ENCODE measurements at regions not wholly inside any gene's neighbourhood (a gene's known extent, or its start where the extent isn't known, plus 50 kb on each side); places are given as distances from the start of the nearest gene placed in this dataset.
"Not testable (repeated sequence)": the region's sequence is repeated elsewhere in the genome, so short reads cannot be mapped to it uniquely, and the experiment has no call there.

GRCh38 chr3:102688556-102688930, 253.7 kb downstream of the ZPLD1 start:
- FAIRE-seq, result no peak

GRCh38 chr3:102691507-102691906, 256.7 kb downstream of the ZPLD1 start:
- FAIRE-seq, result no peak

- FAIRE-seq, result no peak
These were observed 264.4 kb downstream of the ZPLD1 start for GRCh38 chr3:102699104-102699818.

- FAIRE-seq, result no peak
These were observed 265.0 kb downstream of the ZPLD1 start for GRCh38 chr3:102699819-102700140.

GRCh38 chr3:102712896-102713295, 278.1 kb downstream of the ZPLD1 start:
- no peak for FAIRE-seq

GRCh38 chr3:102714567-102714966, 279.8 kb downstream of the ZPLD1 start:
- no peak for FAIRE-seq

GRCh38 chr3:102715030-102715697, 280.3 kb downstream of the ZPLD1 start:
- no peak for FAIRE-seq

GRCh38 chr3:102718651-102719050, 283.8 kb downstream of the ZPLD1 start:
- no peak for FAIRE-seq

- no peak for FAIRE-seq
These were observed 287.5 kb downstream of the ZPLD1 start for GRCh38 chr3:102722317-102722716.

- FAIRE-seq, result no peak
These were observed 292.5 kb downstream of the ZPLD1 start for GRCh38 chr3:102727340-102727739.

- not testable (repeated sequence) for FAIRE-seq
These were observed 297.8 kb downstream of the ZPLD1 start for GRCh38 chr3:102732581-102732980.

GRCh38 chr3:102733791-102734563, 299.2 kb downstream of the ZPLD1 start:
- no peak for FAIRE-seq

GRCh38 chr3:102735311-102735710, 300.5 kb downstream of the ZPLD1 start:
- no peak for FAIRE-seq

GRCh38 chr3:102736288-102736974, 301.6 kb downstream of the ZPLD1 start:
- no peak for FAIRE-seq

GRCh38 chr3:102736975-102737304, 302.1 kb downstream of the ZPLD1 start:
- FAIRE-seq, result no peak

GRCh38 chr3:102737353-102737752, 302.5 kb downstream of the ZPLD1 start:
- FAIRE-seq, result no peak

GRCh38 chr3:102741105-102741504, 306.3 kb downstream of the ZPLD1 start:
- no peak for FAIRE-seq

- no peak for FAIRE-seq
These were observed 306.9 kb downstream of the ZPLD1 start for GRCh38 chr3:102741694-102742093.

GRCh38 chr3:102745881-102746280, 311.1 kb downstream of the ZPLD1 start:
- no peak for FAIRE-seq

GRCh38 chr3:102747611-102748010, 312.8 kb downstream of the ZPLD1 start:
- FAIRE-seq, result no peak

GRCh38 chr3:102748646-102749045, 313.8 kb downstream of the ZPLD1 start:
- no peak for FAIRE-seq

GRCh38 chr3:102750322-102750721, 315.5 kb downstream of the ZPLD1 start:
- FAIRE-seq, result no peak

- no peak for FAIRE-seq
These were observed 319.1 kb downstream of the ZPLD1 start for GRCh38 chr3:102753901-102754300.

GRCh38 chr3:102756706-102757105, 321.9 kb downstream of the ZPLD1 start:
- no peak for FAIRE-seq

Measured in islet of Langerhans (tissue), 1 donor.